ENCODE measurements at regions not wholly inside any gene's neighbourhood (a gene's known extent, or its start where the extent isn't known, plus 50 kb on each side); places are given as distances from the start of the nearest gene placed in this dataset.
"Not testable (repeated sequence)": the region's sequence is repeated elsewhere in the genome, so short reads cannot be mapped to it uniquely, and the experiment has no call there.

- Histone ChIP-seq H3K4me1 (ENCODE audit: insufficient read depth, low read length) (no peaks in the 10 kb centered on the region), H3K9ac (ENCODE audit: low read length) (no peak overlapping the region), H3K27ac (ENCODE audit: low read depth, low read length) (no peak overlapping the region), H3K4me3 (ENCODE audit: low read depth in 1 of 2, low read length in 2 of 2) (no peak overlapping the region), H3K27me3 (ENCODE audit: control insufficient read depth in 1 of 2, insufficient read depth in 2 of 2, low read length in 2 of 2) (no peaks in the 10 kb centered on the region), H3K9me3 (ENCODE audit: low read length) (no peaks in the 10 kb centered on the region), H3K36me3 (ENCODE audit: insufficient read depth, low read length) (no peaks in the 10 kb centered on the region)
Observed at GRCh38 chr12:43252585-43252984, 299.4 kb downstream of the ADAMTS20 start.

GRCh38 chr12:43245947-43246346 is 306.1 kb downstream of the ADAMTS20 start:
- H3K4me1 ChIP-seq (ENCODE audit: insufficient read depth, low read length), result no peaks in the 10 kb centered on the region
- no peaks in the 10 kb centered on the region for H3K27me3 ChIP-seq (ENCODE audit: control insufficient read depth in 1 of 2, insufficient read depth in 2 of 2, low read length in 2 of 2)
- no peaks in the 10 kb centered on the region for H3K36me3 ChIP-seq (ENCODE audit: insufficient read depth, low read length)
- no peak overlapping the region for H3K27ac ChIP-seq (ENCODE audit: low read depth, low read length)
- no peaks in the 10 kb centered on the region for H3K9me3 ChIP-seq (ENCODE audit: low read length)
- H3K4me3 ChIP-seq (ENCODE audit: low read depth in 1 of 2, low read length in 2 of 2), result no peak overlapping the region
- no peak overlapping the region for H3K9ac ChIP-seq (ENCODE audit: low read length)

DNA sequence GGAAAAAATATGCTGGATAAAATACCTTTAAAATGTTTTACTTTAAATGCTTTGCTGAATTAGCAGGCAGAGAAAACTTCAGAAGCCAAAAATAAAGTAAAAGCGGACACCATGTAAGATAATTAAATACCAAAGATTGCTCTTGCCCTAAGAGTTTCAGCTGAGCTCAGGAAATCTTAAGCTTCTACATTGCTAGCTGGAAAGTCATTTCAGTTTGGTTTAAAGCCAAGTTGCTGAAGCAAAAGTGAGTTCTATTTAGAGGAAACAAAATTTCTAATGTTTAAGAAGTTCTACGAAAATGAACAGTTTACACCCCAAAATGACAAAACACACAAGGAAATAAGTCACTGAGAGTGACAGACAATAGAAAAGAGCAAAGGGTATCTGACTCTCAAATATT is 310.0 kb downstream of the ADAMTS20 start:
- no peak overlapping the region for H3K4me3 ChIP-seq (ENCODE audit: low read depth in 1 of 2, low read length in 2 of 2)
- no peaks in the 10 kb centered on the region for H3K36me3 ChIP-seq (ENCODE audit: insufficient read depth, low read length)
- no peaks in the 10 kb centered on the region for H3K4me1 ChIP-seq (ENCODE audit: insufficient read depth, low read length)
- H3K27ac ChIP-seq (ENCODE audit: low read depth, low read length), result no peak overlapping the region
- H3K9ac ChIP-seq (ENCODE audit: low read length), result no peak overlapping the region
- no peaks in the 10 kb centered on the region for H3K27me3 ChIP-seq (ENCODE audit: control insufficient read depth in 1 of 2, insufficient read depth in 2 of 2, low read length in 2 of 2)
- H3K9me3 ChIP-seq (ENCODE audit: low read length), result no peaks in the 10 kb centered on the region

GRCh38 chr12:43238281-43238680 is 313.7 kb downstream of the ADAMTS20 start:
- Histone ChIP-seq H3K9ac (ENCODE audit: low read length) (no peak overlapping the region), H3K9me3 (ENCODE audit: low read length) (no peaks in the 10 kb centered on the region), H3K4me3 (ENCODE audit: low read depth in 1 of 2, low read length in 2 of 2) (no peak overlapping the region), H3K36me3 (ENCODE audit: insufficient read depth, low read length) (no peaks in the 10 kb centered on the region), H3K27me3 (ENCODE audit: control insufficient read depth in 1 of 2, insufficient read depth in 2 of 2, low read length in 2 of 2) (no peaks in the 10 kb centered on the region), H3K4me1 (ENCODE audit: insufficient read depth, low read length) (no peaks in the 10 kb centered on the region), H3K27ac (ENCODE audit: low read depth, low read length) (no peak overlapping the region)

DNA sequence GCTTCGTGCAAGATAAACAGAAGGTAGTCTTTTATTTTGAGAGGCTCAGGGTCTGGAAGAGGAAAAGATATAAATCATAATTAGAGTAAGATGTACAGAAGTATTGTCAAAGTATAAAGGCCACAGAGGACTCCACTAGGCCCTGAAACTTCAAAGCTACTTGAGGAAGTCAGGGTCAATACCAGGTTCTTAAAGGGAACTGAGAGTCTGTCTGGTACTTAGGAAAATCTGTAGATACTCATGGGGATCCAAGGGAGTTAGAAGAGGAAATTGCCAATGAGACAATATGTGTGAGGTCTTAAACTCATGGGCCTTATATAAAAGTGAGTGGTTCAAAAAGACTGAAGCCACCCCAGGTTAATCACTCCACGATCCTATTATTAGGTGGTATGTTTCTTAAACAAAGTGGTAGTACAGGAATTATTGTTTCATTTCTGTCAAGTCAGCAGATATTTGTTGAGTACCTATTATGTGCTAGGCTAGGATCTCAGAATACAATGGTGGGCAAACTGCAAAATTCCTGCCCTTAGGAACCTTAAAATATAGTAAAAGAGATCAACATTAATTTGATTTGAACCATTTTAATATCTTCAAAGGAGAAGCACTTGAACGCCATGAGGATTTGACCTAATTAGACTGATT is 314.6 kb downstream of the ADAMTS20 start:
- Histone ChIP-seq H3K9me3 (ENCODE audit: low read length) (no peaks in the 10 kb centered on the region), H3K27me3 (ENCODE audit: control insufficient read depth in 1 of 2, insufficient read depth in 2 of 2, low read length in 2 of 2) (no peaks in the 10 kb centered on the region), H3K4me1 (ENCODE audit: insufficient read depth, low read length) (no peaks in the 10 kb centered on the region), H3K9ac (ENCODE audit: low read length) (no peak overlapping the region), H3K4me3 (ENCODE audit: low read depth in 1 of 2, low read length in 2 of 2) (no peak overlapping the region), H3K27ac (ENCODE audit: low read depth, low read length) (no peak overlapping the region), H3K36me3 (ENCODE audit: insufficient read depth, low read length) (no peaks in the 10 kb centered on the region)

GRCh38 chr12:43235721-43236120 is 316.3 kb downstream of the ADAMTS20 start:
- Histone ChIP-seq H3K36me3 (ENCODE audit: insufficient read depth, low read length) (no peaks in the 10 kb centered on the region), H3K4me1 (ENCODE audit: insufficient read depth, low read length) (no peaks in the 10 kb centered on the region), H3K9ac (ENCODE audit: low read length) (no peak overlapping the region), H3K27ac (ENCODE audit: low read depth, low read length) (no peak overlapping the region), H3K4me3 (ENCODE audit: low read depth in 1 of 2, low read length in 2 of 2) (no peak overlapping the region), H3K9me3 (ENCODE audit: low read length) (no peaks in the 10 kb centered on the region), H3K27me3 (ENCODE audit: control insufficient read depth in 1 of 2, insufficient read depth in 2 of 2, low read length in 2 of 2) (no peaks in the 10 kb centered on the region)

GRCh38 chr12:43233861-43234260 is 318.1 kb downstream of the ADAMTS20 start:
- H3K9ac ChIP-seq (ENCODE audit: low read length), result no peak overlapping the region
- H3K27me3 ChIP-seq (ENCODE audit: control insufficient read depth in 1 of 2, insufficient read depth in 2 of 2, low read length in 2 of 2), result no peaks in the 10 kb centered on the region
- no peaks in the 10 kb centered on the region for H3K9me3 ChIP-seq (ENCODE audit: low read length)
- H3K27ac ChIP-seq (ENCODE audit: low read depth, low read length), result no peak overlapping the region
- no peak overlapping the region for H3K4me3 ChIP-seq (ENCODE audit: low read depth in 1 of 2, low read length in 2 of 2)
- H3K4me1 ChIP-seq (ENCODE audit: insufficient read depth, low read length), result no peaks in the 10 kb centered on the region
- no peaks in the 10 kb centered on the region for H3K36me3 ChIP-seq (ENCODE audit: insufficient read depth, low read length)

- Histone ChIP-seq H3K36me3 (ENCODE audit: insufficient read depth, low read length) (no peaks in the 10 kb centered on the region), H3K4me1 (ENCODE audit: insufficient read depth, low read length) (no peaks in the 10 kb centered on the region), H3K27me3 (ENCODE audit: control insufficient read depth in 1 of 2, insufficient read depth in 2 of 2, low read length in 2 of 2) (no peaks in the 10 kb centered on the region), H3K9me3 (ENCODE audit: low read length) (no peaks in the 10 kb centered on the region), H3K9ac (ENCODE audit: low read length) (no peak overlapping the region), H3K27ac (ENCODE audit: low read depth, low read length) (no peak overlapping the region), H3K4me3 (ENCODE audit: low read depth in 1 of 2, low read length in 2 of 2) (no peak overlapping the region)
Observed at GRCh38 chr12:43226151-43226550, 325.9 kb downstream of the ADAMTS20 start.

- H3K9ac ChIP-seq (ENCODE audit: low read length); H3K36me3 ChIP-seq (ENCODE audit: insufficient read depth, low read length); H3K27ac ChIP-seq (ENCODE audit: low read depth, low read length); H3K9me3 ChIP-seq (ENCODE audit: low read length); H3K27me3 ChIP-seq (ENCODE audit: control insufficient read depth in 1 of 2, insufficient read depth in 2 of 2, low read length in 2 of 2); H3K4me1 ChIP-seq (ENCODE audit: insufficient read depth, low read length); H3K4me3 ChIP-seq (ENCODE audit: low read depth in 1 of 2, low read length in 2 of 2): not testable (repeated sequence)
Observed at GRCh38 chr12:43224190-43224805, 327.7 kb downstream of the ADAMTS20 start.

GRCh38 chr12:43222796-43223195 is 329.2 kb downstream of the ADAMTS20 start:
- Histone ChIP-seq H3K9me3 (ENCODE audit: low read length) (no peaks in the 10 kb centered on the region), H3K9ac (ENCODE audit: low read length) (no peak overlapping the region), H3K4me1 (ENCODE audit: insufficient read depth, low read length) (no peaks in the 10 kb centered on the region), H3K36me3 (ENCODE audit: insufficient read depth, low read length) (no peaks in the 10 kb centered on the region), H3K27ac (ENCODE audit: low read depth, low read length) (no peak overlapping the region), H3K4me3 (ENCODE audit: low read depth in 1 of 2, low read length in 2 of 2) (no peak overlapping the region), H3K27me3 (ENCODE audit: control insufficient read depth in 1 of 2, insufficient read depth in 2 of 2, low read length in 2 of 2) (no peaks in the 10 kb centered on the region)

GRCh38 chr12:43221216-43221615 is 330.8 kb downstream of the ADAMTS20 start:
- Histone ChIP-seq H3K27ac (ENCODE audit: low read depth, low read length) (no peak overlapping the region), H3K4me3 (ENCODE audit: low read depth in 1 of 2, low read length in 2 of 2) (no peak overlapping the region), H3K4me1 (ENCODE audit: insufficient read depth, low read length) (no peaks in the 10 kb centered on the region), H3K27me3 (ENCODE audit: control insufficient read depth in 1 of 2, insufficient read depth in 2 of 2, low read length in 2 of 2) (no peaks in the 10 kb centered on the region), H3K9me3 (ENCODE audit: low read length) (no peaks in the 10 kb centered on the region), H3K36me3 (ENCODE audit: insufficient read depth, low read length) (no peaks in the 10 kb centered on the region), H3K9ac (ENCODE audit: low read length) (no peak overlapping the region)

- no peak overlapping the region for H3K27ac ChIP-seq (ENCODE audit: low read depth, low read length)
- H3K9me3 ChIP-seq (ENCODE audit: low read length), result no peaks in the 10 kb centered on the region
- no peaks in the 10 kb centered on the region for H3K27me3 ChIP-seq (ENCODE audit: control insufficient read depth in 1 of 2, insufficient read depth in 2 of 2, low read length in 2 of 2)
- H3K4me3 ChIP-seq (ENCODE audit: low read depth in 1 of 2, low read length in 2 of 2), result no peak overlapping the region
- no peaks in the 10 kb centered on the region for H3K36me3 ChIP-seq (ENCODE audit: insufficient read depth, low read length)
- H3K4me1 ChIP-seq (ENCODE audit: insufficient read depth, low read length), result no peaks in the 10 kb centered on the region
- H3K9ac ChIP-seq (ENCODE audit: low read length), result no peak overlapping the region
Observed at GRCh38 chr12:43216490-43216889, 335.5 kb downstream of the ADAMTS20 start.
